ENCODE measurements at regions not wholly inside any gene's neighbourhood (a gene's known extent, or its start where the extent isn't known, plus 50 kb on each side); places are given as distances from the start of the nearest gene placed in this dataset.

DNA sequence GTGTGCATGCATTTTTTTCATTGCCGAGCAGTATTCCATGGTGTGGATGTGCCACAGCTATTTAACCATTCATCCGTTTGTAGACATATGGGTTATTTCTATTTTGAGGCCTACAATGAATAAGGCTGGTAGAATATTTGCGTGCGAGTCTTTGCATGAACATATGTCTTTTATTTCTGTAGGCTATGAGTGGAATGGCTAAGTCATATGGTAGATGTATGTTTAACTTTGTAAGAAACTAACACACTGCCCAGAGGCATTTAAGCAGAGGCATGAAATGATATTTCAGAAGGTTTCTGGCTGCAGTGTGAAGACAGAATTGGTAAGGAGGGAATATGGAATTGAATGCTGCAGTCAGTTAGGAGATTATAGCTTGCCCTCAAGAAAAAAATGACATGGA is 457.4 kb upstream of the CDH4 start:
- intact Hi-C loops (cut with DNase I): no loop called here
- TF ChIP-seq, protein P1, sequence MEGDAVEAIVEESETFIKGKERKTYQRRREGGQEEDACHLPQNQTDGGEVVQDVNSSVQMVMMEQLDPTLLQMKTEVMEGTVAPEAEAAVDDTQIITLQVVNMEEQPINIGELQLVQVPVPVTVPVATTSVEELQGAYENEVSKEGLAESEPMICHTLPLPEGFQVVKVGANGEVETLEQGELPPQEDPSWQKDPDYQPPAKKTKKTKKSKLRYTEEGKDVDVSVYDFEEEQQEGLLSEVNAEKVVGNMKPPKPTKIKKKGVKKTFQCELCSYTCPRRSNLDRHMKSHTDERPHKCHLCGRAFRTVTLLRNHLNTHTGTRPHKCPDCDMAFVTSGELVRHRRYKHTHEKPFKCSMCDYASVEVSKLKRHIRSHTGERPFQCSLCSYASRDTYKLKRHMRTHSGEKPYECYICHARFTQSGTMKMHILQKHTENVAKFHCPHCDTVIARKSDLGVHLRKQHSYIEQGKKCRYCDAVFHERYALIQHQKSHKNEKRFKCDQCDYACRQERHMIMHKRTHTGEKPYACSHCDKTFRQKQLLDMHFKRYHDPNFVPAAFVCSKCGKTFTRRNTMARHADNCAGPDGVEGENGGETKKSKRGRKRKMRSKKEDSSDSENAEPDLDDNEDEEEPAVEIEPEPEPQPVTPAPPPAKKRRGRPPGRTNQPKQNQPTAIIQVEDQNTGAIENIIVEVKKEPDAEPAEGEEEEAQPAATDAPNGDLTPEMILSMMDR (IDR thresholded peaks at IDR 0.05): no peak
- H3K36me3 ChIP-seq: no peaks in the 10 kb centered on the region
- ATAC-seq (no peak), DNase-seq (no peak)
- H3K4me3 ChIP-seq: no peak overlapping the region
- H3K9me3 ChIP-seq: peaks cover 1% of the 10 kb centered on the region
- H3K27ac ChIP-seq: no peak overlapping the region
- H3K27me3 ChIP-seq (ENCODE audit: low read depth): no peaks in the 10 kb centered on the region
- H3K4me1 ChIP-seq: no peaks in the 10 kb centered on the region

DNA sequence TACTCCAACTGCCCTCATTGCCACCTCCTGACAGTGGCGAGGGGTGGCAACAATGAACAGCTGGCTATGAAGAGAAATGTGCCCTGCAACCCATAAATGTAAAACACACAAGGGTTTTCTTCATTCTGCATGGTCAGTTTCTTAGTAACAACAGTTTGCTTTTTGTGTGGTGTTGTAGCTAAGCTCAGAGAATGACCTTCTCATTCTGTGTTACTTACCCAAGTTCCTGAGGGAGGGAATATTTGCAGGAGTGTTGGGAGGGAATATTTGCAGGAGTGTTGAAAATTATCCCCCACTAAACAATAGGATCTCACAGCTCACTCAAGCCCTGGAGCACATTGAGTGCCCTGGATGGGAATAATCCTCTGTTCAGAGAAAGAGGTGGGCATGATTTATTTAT is 456.4 kb upstream of the CDH4 start:
- Histone ChIP-seq H3K27ac (no peak overlapping the region), H3K36me3 (no peaks in the 10 kb centered on the region), H3K4me3 (no peak overlapping the region), H3K4me1 (no peaks in the 10 kb centered on the region), H3K9me3 (peaks cover 6% of the 10 kb centered on the region), H3K27me3 (ENCODE audit: low read depth) (no peaks in the 10 kb centered on the region)
- TF ChIP-seq, protein P1 (IDR thresholded peaks at IDR 0.05): no peak
- ATAC-seq (no peak), DNase-seq (no peak)
- intact Hi-C loops (cut with DNase I): no loop called here

DNA sequence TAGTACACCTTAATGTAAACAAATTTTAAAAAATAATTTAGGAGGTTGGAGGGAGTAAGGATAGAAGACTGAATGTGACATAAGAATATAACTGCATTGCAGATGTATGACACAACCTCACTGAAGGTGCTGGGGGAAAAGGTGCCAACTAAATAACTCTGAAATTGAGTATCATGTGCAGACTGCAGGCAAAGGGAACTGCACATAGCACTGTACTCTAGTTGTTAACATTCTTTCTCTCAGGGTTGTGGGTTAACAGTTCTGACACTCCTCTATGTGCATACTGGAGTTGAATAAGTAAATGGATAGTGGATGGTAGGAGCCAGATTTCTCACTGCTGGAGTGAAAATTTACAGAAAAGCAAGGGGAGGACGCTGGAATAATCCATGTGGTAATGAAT is 451.9 kb upstream of the CDH4 start:
- DNase-seq (no peak), ATAC-seq (no peak)
- Histone ChIP-seq H3K9me3 (peaks cover 8% of the 10 kb centered on the region), H3K27ac (no peak overlapping the region), H3K4me3 (no peak overlapping the region), H3K36me3 (no peaks in the 10 kb centered on the region), H3K4me1 (no peaks in the 10 kb centered on the region), H3K27me3 (ENCODE audit: low read depth) (no peaks in the 10 kb centered on the region)
- TF ChIP-seq, protein P1 (IDR thresholded peaks at IDR 0.05): no peak
- intact Hi-C loops (cut with DNase I): no loop called here

DNA sequence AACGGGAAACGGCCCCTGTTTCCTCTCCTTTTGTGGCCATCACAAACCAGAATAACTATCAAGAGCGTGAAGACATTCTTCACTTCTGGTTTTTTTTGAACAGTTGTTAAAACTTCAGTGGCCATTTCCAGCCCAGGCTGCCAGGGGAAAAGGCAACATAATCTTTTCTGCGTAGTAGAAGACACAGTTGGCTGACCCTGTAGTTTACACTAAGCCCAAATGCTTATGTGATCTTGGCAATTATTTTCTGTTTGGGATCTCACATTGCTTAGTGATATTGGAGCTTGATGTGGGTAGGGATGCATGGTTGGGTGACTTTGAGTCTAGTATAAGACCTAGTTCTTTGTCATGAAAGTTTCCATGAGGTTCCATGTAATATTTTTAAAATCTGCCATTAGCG is 449.4 kb upstream of the CDH4 start:
- Histone ChIP-seq H3K4me3 (no peak overlapping the region), H3K36me3 (no peaks in the 10 kb centered on the region), H3K27ac (no peak overlapping the region), H3K27me3 (ENCODE audit: low read depth) (no peaks in the 10 kb centered on the region), H3K9me3 (peaks cover 8% of the 10 kb centered on the region), H3K4me1 (no peaks in the 10 kb centered on the region)
- intact Hi-C loops (cut with DNase I): no loop called here
- DNase-seq: no peak
- no peak for ATAC-seq
- TF ChIP-seq, protein P1 (IDR thresholded peaks at IDR 0.05): no peak

DNA sequence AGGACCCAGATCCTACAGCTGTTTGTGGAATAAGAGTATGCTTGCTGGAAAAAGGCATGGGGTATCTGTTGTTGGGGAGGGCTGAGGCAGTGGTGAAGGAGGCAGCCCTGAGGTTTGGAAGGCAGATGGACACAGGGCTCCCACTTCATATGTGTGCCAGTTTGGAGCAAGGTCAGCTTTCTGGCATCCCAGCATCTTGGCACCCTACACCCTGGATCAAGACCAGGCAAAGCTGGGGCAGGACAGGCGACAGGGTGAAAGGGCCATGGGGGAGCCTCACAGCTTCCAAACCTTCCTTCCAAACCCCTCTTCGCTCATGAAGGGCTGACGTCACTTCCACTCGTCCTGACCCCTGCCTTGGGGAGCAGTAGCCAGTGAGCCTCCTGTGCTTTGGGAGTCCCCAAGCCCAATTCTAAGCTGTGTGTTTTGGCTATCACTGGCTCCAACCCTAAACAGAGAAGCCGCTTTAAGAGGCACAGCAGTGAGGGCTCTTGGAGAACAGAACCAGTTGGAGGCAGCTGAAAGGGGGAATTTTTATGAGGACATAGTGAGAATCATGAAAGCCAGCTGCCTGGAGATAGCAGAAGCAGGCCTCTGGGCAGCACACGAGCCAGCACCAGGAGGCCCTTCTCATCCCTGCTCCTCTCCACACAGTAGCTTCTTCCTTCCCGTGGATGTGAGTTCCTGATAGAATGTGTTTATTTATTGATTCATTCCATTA is 448.6 kb upstream of the CDH4 start:
- no peak for DNase-seq
- Histone ChIP-seq H3K9me3 (peaks cover 8% of the 10 kb centered on the region), H3K27ac (no peak overlapping the region), H3K4me1 (no peaks in the 10 kb centered on the region), H3K4me3 (no peak overlapping the region), H3K36me3 (no peaks in the 10 kb centered on the region), H3K27me3 (ENCODE audit: low read depth) (no peaks in the 10 kb centered on the region)
- peak; percentile 29 to 58 for ATAC-seq
- intact Hi-C loops (cut with DNase I): no loop called here
- TF ChIP-seq, protein P1 (IDR thresholded peaks at IDR 0.05): no peak
